H1 (cell line): ENCODE measurements at regions not wholly inside any gene's neighbourhood (a gene's known extent, or its start where the extent isn't known, plus 50 kb on each side); places are given as distances from the start of the nearest gene placed in this dataset.

Experiments
- CEBPB ChIP-seq: IDR thresholded peaks from 2 replicates; pipeline ENCODE4 v1.6.1; 2012; ENCODE audit warnings: low read depth, low read length
- CREB1 ChIP-seq: IDR thresholded peaks from 2 replicates; pipeline ENCODE4 v1.6.1; 2012; ENCODE audit warnings: inconsistent platforms
- GABPA ChIP-seq: IDR thresholded peaks from 2 replicates; pipeline ENCODE4 v1.6.1; 2011; ENCODE audit warnings: mild to moderate bottlenecking, low read length, moderate library complexity, borderline replicate concordance; ENCODE audit not compliant: insufficient read depth
- KDM1A ChIP-seq: fragments of 200-600, 300-600 bp; sonication (generic); IDR thresholded peaks from 2 replicates; pipeline ENCODE4 v1.7.1; 2016; ENCODE audit warnings: mild to moderate bottlenecking, low read length, borderline replicate concordance
- KDM5A ChIP-seq: fragments of 200-600 bp; IDR thresholded peaks from 2 replicates; pipeline ENCODE4 v1.7.1; 2012; ENCODE audit warnings: mild to moderate bottlenecking, low read length, inconsistent platforms, mixed read lengths
- MAFK ChIP-seq: IDR thresholded peaks from 2 replicates; pipeline ENCODE4 v1.6.1; 2012; ENCODE audit warnings: low read depth, mild to moderate bottlenecking, improper control_type of control experiment, low read length
- POLR2A ChIP-seq, 2 experiments: IDR thresholded peaks; 1 replicate in 1 of 2; 2 replicates in 1 of 2; pipeline ENCODE4 v1.6.1; 2011; ENCODE audit warnings: low read depth in 2 of 2, low read length in 2 of 2, mild to moderate bottlenecking in 2 of 2; ENCODE audit errors: control extremely low read depth in 1 of 2
- POLR2AphosphoS5 ChIP-seq: IDR thresholded peaks from 2 replicates; pipeline ENCODE4 v1.6.1; 2011; ENCODE audit warnings: low read depth, low read length
- RAD21 ChIP-seq, 2 experiments: IDR thresholded peaks in 1 of 2; conservative IDR thresholded peaks in 1 of 2; 2 replicates each; pipeline ENCODE4 v1.6.1; 2011; ENCODE audit warnings: low read depth in 2 of 2, low read length in 2 of 2, improper control_type of control experiment in 1 of 2, inconsistent platforms in 1 of 2, mild to moderate bottlenecking in 1 of 2, moderate library complexity in 1 of 2
- SP1 ChIP-seq: IDR thresholded peaks from 2 replicates; pipeline ENCODE4 v1.6.1; 2011; ENCODE audit warnings: low read depth, low read length
- SUZ12 ChIP-seq: fragments of 200-600 bp; sonication (generic); IDR thresholded peaks from 2 replicates; pipeline ENCODE4 v1.6.1; 2012; ENCODE audit warnings: mild to moderate bottlenecking, inconsistent platforms, low read length, moderate library complexity, mixed read lengths
- TF ChIP-seq, protein P1 (sequence below), 3 experiments: IDR thresholded peaks; 1 replicate in 2 of 3; 2 replicates in 1 of 3; pipeline versions ENCODE4 v1.5.1 to v1.6.1; 2011; ENCODE audit warnings: low read length in 3 of 3, mild to moderate bottlenecking in 3 of 3, inconsistent platforms in 2 of 3, low read depth in 1 of 3, moderate library complexity in 1 of 3; ENCODE audit not compliant: insufficient read depth in 1 of 3; ENCODE audit errors: control extremely low read depth in 1 of 3
- TF ChIP-seq, protein P2 (sequence below): IDR thresholded peaks from 2 replicates; pipeline ENCODE4 v1.6.1; 2012; ENCODE audit warnings: inconsistent platforms
- TF ChIP-seq, protein P3 (sequence below): IDR thresholded peaks from 2 replicates; pipeline ENCODE4 v1.6.1; 2011; ENCODE audit warnings: low read depth, mild to moderate bottlenecking, low read length; ENCODE audit not compliant: insufficient read depth

DNA sequence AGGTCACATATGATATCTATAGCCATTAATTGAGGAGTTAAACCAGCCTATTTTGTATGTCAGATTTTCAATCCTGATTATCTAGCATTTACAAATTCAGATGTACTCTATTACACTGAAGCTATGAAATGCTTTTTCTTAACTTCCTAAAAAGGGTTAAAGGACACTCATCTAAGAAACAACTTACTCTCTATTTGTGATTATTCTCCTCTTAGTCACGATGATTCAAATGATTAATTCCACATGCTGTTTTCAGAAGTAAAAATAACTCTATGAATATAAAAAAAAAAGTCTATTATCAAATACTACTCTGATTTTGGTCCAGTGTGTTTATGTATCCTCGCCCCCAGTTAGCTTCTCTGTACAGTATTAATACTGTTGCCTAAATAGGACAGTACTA lies 1199.9 kb downstream of the GATA3 start:
- TF ChIP-seq CREB1 (no peak), CEBPB (no peak), GABPA (no peak), POLR2A (IDR thresholded peaks at IDR 0.05; ENCODE audit: control extremely low read depth in 1 of 2, low read depth in 2 of 2, low read length in 2 of 2) (no peak), KDM1A (no peak), RAD21 (IDR thresholded peaks at IDR 0.05 in 1 of 2, conservative IDR thresholded peaks at IDR 0.05 in 1 of 2; ENCODE audit: low read depth in 2 of 2, low read length in 2 of 2) (no peak), SUZ12 (no peak), POLR2AphosphoS5 (no peak), KDM5A (no peak), SP1 (no peak), MAFK (no peak)
- TF ChIP-seq, protein P1, sequence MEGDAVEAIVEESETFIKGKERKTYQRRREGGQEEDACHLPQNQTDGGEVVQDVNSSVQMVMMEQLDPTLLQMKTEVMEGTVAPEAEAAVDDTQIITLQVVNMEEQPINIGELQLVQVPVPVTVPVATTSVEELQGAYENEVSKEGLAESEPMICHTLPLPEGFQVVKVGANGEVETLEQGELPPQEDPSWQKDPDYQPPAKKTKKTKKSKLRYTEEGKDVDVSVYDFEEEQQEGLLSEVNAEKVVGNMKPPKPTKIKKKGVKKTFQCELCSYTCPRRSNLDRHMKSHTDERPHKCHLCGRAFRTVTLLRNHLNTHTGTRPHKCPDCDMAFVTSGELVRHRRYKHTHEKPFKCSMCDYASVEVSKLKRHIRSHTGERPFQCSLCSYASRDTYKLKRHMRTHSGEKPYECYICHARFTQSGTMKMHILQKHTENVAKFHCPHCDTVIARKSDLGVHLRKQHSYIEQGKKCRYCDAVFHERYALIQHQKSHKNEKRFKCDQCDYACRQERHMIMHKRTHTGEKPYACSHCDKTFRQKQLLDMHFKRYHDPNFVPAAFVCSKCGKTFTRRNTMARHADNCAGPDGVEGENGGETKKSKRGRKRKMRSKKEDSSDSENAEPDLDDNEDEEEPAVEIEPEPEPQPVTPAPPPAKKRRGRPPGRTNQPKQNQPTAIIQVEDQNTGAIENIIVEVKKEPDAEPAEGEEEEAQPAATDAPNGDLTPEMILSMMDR (IDR thresholded peaks at IDR 0.05; ENCODE audit: control extremely low read depth in 1 of 3, insufficient read depth in 1 of 3, low read depth in 1 of 3, low read length in 3 of 3) = no peak
- TF ChIP-seq, protein P2, sequence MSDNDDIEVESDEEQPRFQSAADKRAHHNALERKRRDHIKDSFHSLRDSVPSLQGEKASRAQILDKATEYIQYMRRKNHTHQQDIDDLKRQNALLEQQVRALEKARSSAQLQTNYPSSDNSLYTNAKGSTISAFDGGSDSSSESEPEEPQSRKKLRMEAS = no peak
- TF ChIP-seq, protein P3, sequence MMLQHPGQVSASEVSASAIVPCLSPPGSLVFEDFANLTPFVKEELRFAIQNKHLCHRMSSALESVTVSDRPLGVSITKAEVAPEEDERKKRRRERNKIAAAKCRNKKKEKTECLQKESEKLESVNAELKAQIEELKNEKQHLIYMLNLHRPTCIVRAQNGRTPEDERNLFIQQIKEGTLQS = no peak
